ENCODE measurements at regions not wholly inside any gene's neighbourhood (a gene's known extent, or its start where the extent isn't known, plus 50 kb on each side); places are given as distances from the start of the nearest gene placed in this dataset.

- no TSS peak for BruUV-seq (replicated peaks)
- no peaks in the 10 kb centered on the region for H4K20me1 ChIP-seq (ENCODE audit: insufficient read depth)
- RAD21 ChIA-PET (ENCODE audit: low non-redundant PET in 1 of 2, low total read pairs in 2 of 2, uncharacterized antibody in 2 of 2, unreplicated experiment in 2 of 2), result no interaction called here
- no peak for TF ChIP-seq YY1 (IDR thresholded peaks at IDR 0.05; ENCODE audit: extremely low read depth, insufficient replicate concordance, low read depth, low read length)
- H3K4me1 ChIP-seq (ENCODE audit: control insufficient read depth in 1 of 2, insufficient read depth in 2 of 2, low read length in 2 of 2), result no peaks in the 10 kb centered on the region
- intact Hi-C loops (cut with micrococcal nuclease), result no loop called here
- no peak overlapping the region for H3K27ac ChIP-seq (ENCODE audit: low read depth, low read length)
- H2AFZ ChIP-seq (ENCODE audit: low read depth, low read length, poor library complexity, severe bottlenecking), result no peak overlapping the region
- H3K79me2 ChIP-seq (ENCODE audit: insufficient read depth, low read length), result no peaks in the 10 kb centered on the region
- H3K27me3 ChIP-seq (ENCODE audit: insufficient read depth, low read length), result peaks cover 9% of the 10 kb centered on the region; the same call in 1 of the 2 replicates
- POLR2A ChIA-PET, result no interaction called here
- no peak overlapping the region for H3K4me3 ChIP-seq (replicated peaks in 1 of 2; ENCODE audit: low read depth in 1 of 2, low read length in 2 of 2)
- no peak overlapping the region for H3K4me2 ChIP-seq (ENCODE audit: low read length)
- H3K9me2 ChIP-seq (ENCODE audit: insufficient read depth), result no peaks in the 10 kb centered on the region
- DNase-seq (ENCODE audit: low read depth, low spot score) (no peak), ATAC-seq (no peak)
- no peaks in the 10 kb centered on the region for H3K36me3 ChIP-seq (ENCODE audit: control insufficient read depth in 1 of 2, insufficient read depth in 2 of 2, low read length in 2 of 2)
- no peak overlapping the region for H3K9ac ChIP-seq (ENCODE audit: low read length)
- CTCF ChIA-PET, result no interaction called here
- no peaks in the 10 kb centered on the region for H3K9me3 ChIP-seq (ENCODE audit: control insufficient read depth in 1 of 2, insufficient read depth in 1 of 2, low read depth in 1 of 2, low read length in 2 of 2)
Measured at GRCh38 chr7:91656541-91657482, 223.7 kb downstream of the MTERF1 start.

- TF ChIP-seq SRF (IDR thresholded peaks at IDR 0.05; ENCODE audit: low read depth), result no peak
- no peak for TF ChIP-seq RAD21 (IDR thresholded peaks at IDR 0.05; ENCODE audit: low read depth)
- no peak for TF ChIP-seq ELF1 (IDR thresholded peaks at IDR 0.05; ENCODE audit: borderline replicate concordance, low read depth)
- TF ChIP-seq ZFX (IDR thresholded peaks at IDR 0.05), result no peak
- TF ChIP-seq, protein P1, sequence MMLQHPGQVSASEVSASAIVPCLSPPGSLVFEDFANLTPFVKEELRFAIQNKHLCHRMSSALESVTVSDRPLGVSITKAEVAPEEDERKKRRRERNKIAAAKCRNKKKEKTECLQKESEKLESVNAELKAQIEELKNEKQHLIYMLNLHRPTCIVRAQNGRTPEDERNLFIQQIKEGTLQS (IDR thresholded peaks at IDR 0.05), result no peak
- no peak for TF ChIP-seq SP1 (IDR thresholded peaks at IDR 0.05; ENCODE audit: low read depth)
- Histone ChIP-seq H3K9ac (ENCODE audit: low read length) (no peak overlapping the region), H3K27me3 (ENCODE audit: insufficient read depth, low read length) (0 out of 2 replicates have a peak, but pooled peaks cover 3% of the 10 kb centered on the region), H4K20me1 (ENCODE audit: insufficient read depth) (no peaks in the 10 kb centered on the region), H3K79me2 (ENCODE audit: insufficient read depth, low read length) (no peaks in the 10 kb centered on the region), H2AFZ (ENCODE audit: low read depth, low read length, poor library complexity, severe bottlenecking) (no peak overlapping the region), H3K4me2 (ENCODE audit: low read length) (no peak overlapping the region), H3K9me3 (ENCODE audit: control insufficient read depth in 1 of 2, insufficient read depth in 1 of 2, low read depth in 1 of 2, low read length in 2 of 2) (no peaks in the 10 kb centered on the region), H3K4me3 (replicated peaks in 1 of 2; ENCODE audit: low read depth in 1 of 2, low read length in 2 of 2) (no peak overlapping the region), H3K9me2 (ENCODE audit: insufficient read depth) (no peaks in the 10 kb centered on the region), H3K4me1 (ENCODE audit: control insufficient read depth in 1 of 2, insufficient read depth in 2 of 2, low read length in 2 of 2) (no peaks in the 10 kb centered on the region), H3K27ac (ENCODE audit: low read depth, low read length) (no peak overlapping the region), H3K36me3 (ENCODE audit: control insufficient read depth in 1 of 2, insufficient read depth in 2 of 2, low read length in 2 of 2) (no peaks in the 10 kb centered on the region)
- DNase-seq (ENCODE audit: low read depth, low spot score), result no peak
- no TSS peak for BruUV-seq (replicated peaks)
- ATAC-seq, result no peak
- ChIA-PET CTCF (no interaction called here), POLR2A (no interaction called here), RAD21 (ENCODE audit: low non-redundant PET in 1 of 2, low total read pairs in 2 of 2, uncharacterized antibody in 2 of 2, unreplicated experiment in 2 of 2) (no interaction called here)
- intact Hi-C loops (cut with micrococcal nuclease), result no loop called here
Measured at GRCh38 chr7:91657483-91658071, 222.9 kb downstream of the MTERF1 start.
